H9 (cell line): ENCODE measurements at regions not wholly inside any gene's neighbourhood (a gene's known extent, or its start where the extent isn't known, plus 50 kb on each side); places are given as distances from the start of the nearest gene placed in this dataset.

ENCODE experiments used
- DNase-seq: peaks from one replicate; pipeline ENCODE4 v3.0.0-alpha.2; 2017
- H2AFZ ChIP-seq: one replicate; pipeline ENCODE4 v1.6.1; 2013; ENCODE audit warnings: mild to moderate bottlenecking, low read length, control low read depth, moderate library complexity
- H2AK5ac ChIP-seq: 2 replicates; pipeline ENCODE4 v1.6.1; 2013; ENCODE audit warnings: low read length, control low read depth, mixed read lengths; ENCODE audit not compliant: insufficient read length
- H2BK120ac ChIP-seq: one replicate; pipeline ENCODE4 v1.6.1; 2013; ENCODE audit warnings: low read depth, mild to moderate bottlenecking, low read length, control low read depth, inconsistent platforms; ENCODE audit not compliant: poor library complexity, severe bottlenecking
- H2BK12ac ChIP-seq: 2 replicates; pipeline ENCODE4 v1.6.1; 2013; ENCODE audit warnings: low read length, control low read depth, mixed read lengths, low read depth; ENCODE audit not compliant: insufficient read length
- H2BK15ac ChIP-seq: 2 replicates; pipeline ENCODE4 v1.6.1; 2013; ENCODE audit warnings: low read depth, low read length, control low read depth
- H2BK20ac ChIP-seq: one replicate; pipeline ENCODE4 v1.6.1; 2013; ENCODE audit warnings: low read depth, mild to moderate bottlenecking, low read length, control low read depth, inconsistent platforms; ENCODE audit not compliant: poor library complexity, severe bottlenecking
- H2BK5ac ChIP-seq: 2 replicates; pipeline ENCODE4 v1.6.1; 2013; ENCODE audit warnings: low read length, control low read depth, mixed read lengths; ENCODE audit not compliant: insufficient read length
- H3K14ac ChIP-seq: 2 replicates; pipeline ENCODE4 v1.6.1; 2013; ENCODE audit warnings: low read length, control low read depth; ENCODE audit not compliant: insufficient read depth
- H3K18ac ChIP-seq: 2 replicates; pipeline ENCODE4 v1.6.1; 2013; ENCODE audit warnings: low read depth, mild to moderate bottlenecking, mixed read lengths, low read length, control low read depth; ENCODE audit not compliant: insufficient read length
- H3K23ac ChIP-seq: 2 replicates; pipeline ENCODE4 v1.6.1; 2013; ENCODE audit warnings: low read length, control low read depth, mixed read lengths, low read depth; ENCODE audit not compliant: insufficient read length
- H3K23me2 ChIP-seq: 2 replicates; pipeline ENCODE4 v1.6.1; 2013; ENCODE audit warnings: low read depth, mild to moderate bottlenecking, mixed read lengths, low read length, control low read depth; ENCODE audit not compliant: insufficient read length, poor library complexity, severe bottlenecking
- H3K27ac ChIP-seq: 2 replicates; pipeline ENCODE4 v1.5.1; 2013; ENCODE audit warnings: low read length, control low read depth, mixed read lengths, low read depth; ENCODE audit not compliant: insufficient read length
- H3K27me3 ChIP-seq: 2 replicates; pipeline ENCODE4 v1.6.1; 2013; ENCODE audit warnings: low read length, control low read depth, inconsistent platforms; ENCODE audit not compliant: insufficient read depth
- H3K4ac ChIP-seq: 2 replicates; pipeline ENCODE4 v1.6.1; 2013; ENCODE audit warnings: low read depth, mild to moderate bottlenecking, control low read depth, inconsistent platforms, low read length, moderate library complexity
- H3K4me1 ChIP-seq: 2 replicates; pipeline ENCODE4 v1.6.1; 2013; ENCODE audit warnings: low read length, control low read depth, inconsistent platforms; ENCODE audit not compliant: insufficient read depth
- H3K4me2 ChIP-seq: 2 replicates; pipeline ENCODE4 v1.6.1; 2013; ENCODE audit warnings: low read length, control low read depth, mixed read lengths; ENCODE audit not compliant: insufficient read length, insufficient read depth
- H3K56ac ChIP-seq: 2 replicates; pipeline ENCODE4 v1.6.1; 2013; ENCODE audit warnings: low read depth, mild to moderate bottlenecking, mixed read lengths, low read length, control low read depth; ENCODE audit not compliant: insufficient read length
- H3K79me1 ChIP-seq: 2 replicates; pipeline ENCODE4 v1.6.1; 2013; ENCODE audit warnings: low read depth, mild to moderate bottlenecking, moderate library complexity, low read length, control low read depth, inconsistent platforms; ENCODE audit not compliant: insufficient read depth, poor library complexity, severe bottlenecking
- H3K79me2 ChIP-seq: 2 replicates; pipeline ENCODE4 v1.6.1; 2013; ENCODE audit warnings: low read length, control low read depth, inconsistent platforms; ENCODE audit not compliant: insufficient read depth
- H3K9ac ChIP-seq: 2 replicates; pipeline ENCODE4 v1.6.1; 2013; ENCODE audit warnings: low read length, control low read depth, mixed read lengths; ENCODE audit not compliant: insufficient read length; ENCODE audit errors: extremely low read depth
- H3K9me3 ChIP-seq: one replicate; pipeline ENCODE4 v1.6.1; 2013; ENCODE audit warnings: low read depth, low read length, inconsistent platforms; ENCODE audit not compliant: control insufficient read depth
- H3T11ph ChIP-seq: one replicate; pipeline ENCODE4 v1.6.1; 2013; ENCODE audit warnings: mild to moderate bottlenecking, low read length, control low read depth, inconsistent platforms
- H4K20me1 ChIP-seq: one replicate; pipeline ENCODE4 v1.6.1; 2013; ENCODE audit not compliant: control insufficient read depth, insufficient read length, insufficient read depth
- H4K5ac ChIP-seq: 2 replicates; pipeline ENCODE4 v1.6.1; 2013; ENCODE audit warnings: low read depth, mild to moderate bottlenecking, mixed read lengths, low read length, control low read depth; ENCODE audit not compliant: insufficient read length
- H4K8ac ChIP-seq: replicated peaks from 2 replicates; pipeline ENCODE4 v1.6.1; 2013; ENCODE audit warnings: low read length, control low read depth, mixed read lengths, low read depth; ENCODE audit not compliant: insufficient read length
- H4K91ac ChIP-seq: 2 replicates; pipeline ENCODE4 v1.6.1; 2013; ENCODE audit warnings: low read depth, mild to moderate bottlenecking, moderate library complexity, mixed read lengths, low read length, control low read depth; ENCODE audit not compliant: insufficient read length
- H3K27ac Mint-ChIP-seq, 3 experiments: 2 replicates in 2 of 3; 3 replicates in 1 of 3; pipeline ENCODE4 v1.8.0; 2020 to 2021; ENCODE audit warnings: mixed read lengths in 3 of 3, mild to moderate bottlenecking in 1 of 3, moderate library complexity in 1 of 3
- H3K27me3 Mint-ChIP-seq: 2 replicates; pipeline ENCODE4 v1.8.0; 2021; ENCODE audit warnings: low read depth, mild to moderate bottlenecking, moderate library complexity, mixed read lengths
- H3K36me3 Mint-ChIP-seq, 3 experiments: 2 replicates in 2 of 3; 3 replicates in 1 of 3; pipeline ENCODE4 v1.8.0; 2020 to 2021; ENCODE audit warnings: low read depth in 3 of 3, mixed read lengths in 3 of 3; ENCODE audit not compliant: insufficient read depth in 1 of 3
- H3K4me1 Mint-ChIP-seq, 2 experiments: 2 replicates each; pipeline ENCODE4 v1.8.0; 2020; ENCODE audit warnings: mixed read lengths in 2 of 2
- H3K4me3 Mint-ChIP-seq, 2 experiments: 2 replicates in 1 of 2; 3 replicates in 1 of 2; pipeline ENCODE4 v1.8.0; 2020 to 2021; ENCODE audit warnings: mild to moderate bottlenecking in 2 of 2, mixed read lengths in 2 of 2, moderate library complexity in 1 of 2
- H3K9me3 Mint-ChIP-seq, 2 experiments: 2 replicates in 1 of 2; 3 replicates in 1 of 2; pipeline ENCODE4 v1.8.0; 2020; ENCODE audit warnings: mild to moderate bottlenecking in 2 of 2, mixed read lengths in 2 of 2, moderate library complexity in 1 of 2
- CTCF ChIP-seq: fragments of 200-600 bp; sonication (generic); conservative IDR thresholded peaks from 3 replicates; pipeline ENCODE4 v1.8.0; 2021; ENCODE audit warnings: antibody characterized with exemption, mild to moderate bottlenecking
- WGBS: extraction: QIAGEN DNeasy Blood & Tissue Kit; methylation state at CpG from one replicate; pipeline ENCODE4 v1.1.7; 2013; ENCODE audit warnings: missing lambda C conversion rate, low lambda C conversion rate, mixed read lengths; ENCODE audit not compliant: insufficient read length; ENCODE audit errors: extremely low coverage; 5-methylcytosine and 5-hydroxymethylcytosine counted together

- H3K9ac ChIP-seq = no peak overlapping the region
- no peak overlapping the region for H3K23ac ChIP-seq
- no peak overlapping the region for H3K4ac ChIP-seq
- DNase-seq = no peak
- H3K27me3 ChIP-seq = no peaks in the 10 kb centered on the region
- H3K27ac Mint-ChIP-seq = no peak overlapping the region
- WGBS = no CpG with 5 or more reads among the region's 1 CpG
- no peak overlapping the region for H2AK5ac ChIP-seq
- no peak overlapping the region for H2BK15ac ChIP-seq
- H3K79me2 ChIP-seq = no peaks in the 10 kb centered on the region
- no peak overlapping the region for H4K5ac ChIP-seq
- no peak overlapping the region for H3K14ac ChIP-seq
- H3K9me3 Mint-ChIP-seq = no peaks in the 10 kb centered on the region
- H2BK20ac ChIP-seq = no peak overlapping the region
- no peak overlapping the region for H3K4me2 ChIP-seq
- no peak overlapping the region for H4K91ac ChIP-seq
- H2BK120ac ChIP-seq = no peak overlapping the region
- no peaks in the 10 kb centered on the region; the same call in 1 of the 2 replicates for H3K4me1 ChIP-seq
- H3K27me3 Mint-ChIP-seq = no peaks in the 10 kb centered on the region; the same call in 1 of the 2 replicates
- no peaks in the 10 kb centered on the region for H3K9me3 ChIP-seq
- no peak overlapping the region for H2BK12ac ChIP-seq
- no peak overlapping the region for H2BK5ac ChIP-seq
- no peaks in the 10 kb centered on the region for H3K79me1 ChIP-seq
- H2AFZ ChIP-seq = no peak overlapping the region
- no peak overlapping the region for H3K4me3 Mint-ChIP-seq
- no peak overlapping the region for H4K8ac ChIP-seq
- no peaks in the 10 kb centered on the region for H4K20me1 ChIP-seq
- H3K36me3 Mint-ChIP-seq = no peaks in the 10 kb centered on the region
- H3K18ac ChIP-seq = no peak overlapping the region
- TF ChIP-seq CTCF = no peak
- no peaks in the 10 kb centered on the region for H3K23me2 ChIP-seq
- peaks cover 6 to 11% of the 10 kb centered on the region in 2 experiments for H3K4me1 Mint-ChIP-seq
- H3T11ph ChIP-seq = no peak overlapping the region
- no peak overlapping the region for H3K27ac ChIP-seq
- H3K56ac ChIP-seq = no peak overlapping the region
Observed at GRCh38 chr1:209291715-209292114, 291.8 kb upstream of the CAMK1G start.
